ENCODE measurements at regions not wholly inside any gene's neighbourhood (a gene's known extent, or its start where the extent isn't known, plus 50 kb on each side); places are given as distances from the start of the nearest gene placed in this dataset.

DNA sequence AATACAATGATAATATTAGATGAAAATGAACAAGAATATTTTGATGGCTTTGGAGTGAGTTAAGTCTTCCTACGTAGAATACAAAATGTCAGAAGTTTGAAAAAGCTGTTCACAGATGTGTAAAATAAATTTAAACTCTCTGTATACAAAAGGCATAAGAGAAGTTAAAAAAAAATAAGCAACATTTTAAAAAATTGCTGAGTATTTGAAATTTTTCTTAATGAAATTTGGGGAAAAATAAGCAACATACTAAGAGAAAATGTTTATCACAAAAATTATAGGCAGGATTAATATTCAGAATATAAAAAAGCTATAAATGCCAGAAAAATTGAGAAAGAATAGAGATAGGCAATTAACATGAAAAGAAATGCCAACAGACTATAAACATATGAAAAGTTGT lies 470.7 kb upstream of the TRPC7 start:
- no peaks in the 10 kb centered on the region for H3K4me1 ChIP-seq (ENCODE audit: control insufficient read depth, low read length)
- no peaks in the 10 kb centered on the region for H3K27me3 ChIP-seq (ENCODE audit: control insufficient read depth, low read length)
- H4K20me1 ChIP-seq (ENCODE audit: control insufficient read depth, insufficient read depth, low read depth, low read length), result no peaks in the 10 kb centered on the region
- H3K79me2 ChIP-seq (ENCODE audit: control insufficient read depth, low read length), result no peaks in the 10 kb centered on the region
- no peak overlapping the region for H3K4me2 ChIP-seq (ENCODE audit: low read length)
- TF ChIP-seq, protein P1, sequence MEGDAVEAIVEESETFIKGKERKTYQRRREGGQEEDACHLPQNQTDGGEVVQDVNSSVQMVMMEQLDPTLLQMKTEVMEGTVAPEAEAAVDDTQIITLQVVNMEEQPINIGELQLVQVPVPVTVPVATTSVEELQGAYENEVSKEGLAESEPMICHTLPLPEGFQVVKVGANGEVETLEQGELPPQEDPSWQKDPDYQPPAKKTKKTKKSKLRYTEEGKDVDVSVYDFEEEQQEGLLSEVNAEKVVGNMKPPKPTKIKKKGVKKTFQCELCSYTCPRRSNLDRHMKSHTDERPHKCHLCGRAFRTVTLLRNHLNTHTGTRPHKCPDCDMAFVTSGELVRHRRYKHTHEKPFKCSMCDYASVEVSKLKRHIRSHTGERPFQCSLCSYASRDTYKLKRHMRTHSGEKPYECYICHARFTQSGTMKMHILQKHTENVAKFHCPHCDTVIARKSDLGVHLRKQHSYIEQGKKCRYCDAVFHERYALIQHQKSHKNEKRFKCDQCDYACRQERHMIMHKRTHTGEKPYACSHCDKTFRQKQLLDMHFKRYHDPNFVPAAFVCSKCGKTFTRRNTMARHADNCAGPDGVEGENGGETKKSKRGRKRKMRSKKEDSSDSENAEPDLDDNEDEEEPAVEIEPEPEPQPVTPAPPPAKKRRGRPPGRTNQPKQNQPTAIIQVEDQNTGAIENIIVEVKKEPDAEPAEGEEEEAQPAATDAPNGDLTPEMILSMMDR (IDR thresholded peaks at IDR 0.05; ENCODE audit: low read depth, low read length, poor library complexity, severe bottlenecking), result no peak
- no peak for TF ChIP-seq EZH2phosphoT487 (IDR thresholded peaks at IDR 0.05; ENCODE audit: borderline replicate concordance, low read length)
- H3K9me3 ChIP-seq (ENCODE audit: control insufficient read depth, insufficient read depth, low read length), result peaks cover 7% of the 10 kb centered on the region; the same call in 1 of the 2 replicates
- H3F3A ChIP-seq (ENCODE audit: control insufficient read depth, insufficient read depth), result no peaks in the 10 kb centered on the region
- H3K4me3 ChIP-seq (ENCODE audit: low read length), result no peak overlapping the region
- H3K36me3 ChIP-seq (ENCODE audit: control insufficient read depth, low read length), result no peaks in the 10 kb centered on the region
- no peaks in the 10 kb centered on the region for H3K9me2 ChIP-seq (replicated peaks; ENCODE audit: control insufficient read depth, low read length)
- no peak overlapping the region for H3K27ac ChIP-seq (ENCODE audit: low read depth, low read length)

DNA sequence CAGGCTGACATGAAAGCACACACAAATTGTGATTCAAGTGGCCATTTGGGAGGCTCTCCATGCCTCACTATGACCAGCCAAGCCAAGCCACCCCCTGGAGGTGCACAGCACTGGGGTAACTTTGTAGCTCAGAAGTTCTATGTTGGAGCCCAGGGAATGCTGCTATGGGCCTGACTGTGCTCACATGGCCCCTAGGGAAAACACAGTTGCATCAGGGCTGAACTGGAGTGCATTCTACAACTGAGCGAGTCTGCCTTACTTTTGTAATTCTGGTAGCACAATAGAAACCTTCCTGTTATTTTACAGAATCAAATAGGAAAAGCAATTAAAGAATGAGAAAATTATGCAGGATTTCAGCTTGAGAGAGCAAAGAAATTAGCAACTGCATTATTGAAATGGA lies 455.5 kb upstream of the TRPC7 start:
- H3K4me2 ChIP-seq (ENCODE audit: low read length), result no peak overlapping the region
- H3K9me2 ChIP-seq (replicated peaks; ENCODE audit: control insufficient read depth, low read length), result peaks cover 3% of the 10 kb centered on the region; the same call in 1 of the 2 replicates
- TF ChIP-seq, protein P1 (IDR thresholded peaks at IDR 0.05; ENCODE audit: low read depth, low read length, poor library complexity, severe bottlenecking), result no peak
- TF ChIP-seq EZH2phosphoT487 (IDR thresholded peaks at IDR 0.05; ENCODE audit: borderline replicate concordance, low read length), result no peak
- H3K27ac ChIP-seq (ENCODE audit: low read depth, low read length), result no peak overlapping the region
- H3K9me3 ChIP-seq (ENCODE audit: control insufficient read depth, insufficient read depth, low read length), result no peaks in the 10 kb centered on the region
- H3F3A ChIP-seq (ENCODE audit: control insufficient read depth, insufficient read depth), result no peaks in the 10 kb centered on the region
- no peak overlapping the region for H3K4me3 ChIP-seq (ENCODE audit: low read length)
- no peaks in the 10 kb centered on the region for H4K20me1 ChIP-seq (ENCODE audit: control insufficient read depth, insufficient read depth, low read depth, low read length)
- peaks cover 8% of the 10 kb centered on the region for H3K4me1 ChIP-seq (ENCODE audit: control insufficient read depth, low read length)
- no peaks in the 10 kb centered on the region for H3K27me3 ChIP-seq (ENCODE audit: control insufficient read depth, low read length)
- no peaks in the 10 kb centered on the region for H3K36me3 ChIP-seq (ENCODE audit: control insufficient read depth, low read length)
- H3K79me2 ChIP-seq (ENCODE audit: control insufficient read depth, low read length), result no peaks in the 10 kb centered on the region

DNA sequence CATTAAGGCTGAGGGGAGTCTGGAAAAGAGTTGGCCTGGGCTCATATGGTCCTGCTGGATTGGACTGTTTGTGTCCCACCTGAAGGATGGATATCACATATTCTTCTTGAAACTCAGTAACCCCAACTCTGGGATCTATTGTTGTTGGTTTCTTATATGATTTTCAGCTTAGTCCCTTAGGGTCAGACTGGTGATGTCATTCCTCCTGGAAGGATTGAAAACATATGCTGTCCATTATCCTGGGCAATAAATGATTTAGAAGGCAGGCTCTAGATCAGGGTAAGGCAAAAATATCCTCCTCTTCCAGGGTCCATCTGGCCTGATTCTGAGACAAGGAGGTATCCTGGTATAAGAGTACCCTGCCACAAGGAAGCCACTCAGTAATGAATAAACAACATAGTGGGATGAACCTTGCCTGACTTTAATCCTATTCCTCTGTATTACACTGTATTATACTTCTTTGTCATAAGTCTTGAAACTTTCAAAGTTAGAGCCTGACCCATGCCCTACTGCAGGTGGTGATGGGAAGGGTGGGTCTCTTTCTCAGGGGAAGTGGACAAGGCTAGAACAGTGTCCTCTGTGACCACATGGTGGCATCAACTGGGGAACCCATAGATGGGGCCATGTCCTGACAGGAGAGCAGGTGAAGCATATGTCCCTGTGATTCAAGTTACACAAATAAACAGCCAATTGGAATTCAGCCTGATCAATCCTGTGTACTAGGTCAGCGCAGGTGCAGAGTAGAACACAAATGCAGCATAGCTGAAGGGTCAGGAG lies 454.4 kb upstream of the TRPC7 start:
- H3K27ac ChIP-seq (ENCODE audit: low read depth, low read length), result no peak overlapping the region
- no peaks in the 10 kb centered on the region for H3F3A ChIP-seq (ENCODE audit: control insufficient read depth, insufficient read depth)
- no peaks in the 10 kb centered on the region for H3K79me2 ChIP-seq (ENCODE audit: control insufficient read depth, low read length)
- no peaks in the 10 kb centered on the region for H3K36me3 ChIP-seq (ENCODE audit: control insufficient read depth, low read length)
- H4K20me1 ChIP-seq (ENCODE audit: control insufficient read depth, insufficient read depth, low read depth, low read length), result no peaks in the 10 kb centered on the region
- no peak overlapping the region for H3K4me2 ChIP-seq (ENCODE audit: low read length)
- no peaks in the 10 kb centered on the region for H3K27me3 ChIP-seq (ENCODE audit: control insufficient read depth, low read length)
- peaks cover 8% of the 10 kb centered on the region for H3K4me1 ChIP-seq (ENCODE audit: control insufficient read depth, low read length)
- H3K9me2 ChIP-seq (replicated peaks; ENCODE audit: control insufficient read depth, low read length), result peaks cover 3% of the 10 kb centered on the region; the same call in 1 of the 2 replicates
- TF ChIP-seq, protein P1 (IDR thresholded peaks at IDR 0.05; ENCODE audit: low read depth, low read length, poor library complexity, severe bottlenecking), result no peak
- TF ChIP-seq EZH2phosphoT487 (IDR thresholded peaks at IDR 0.05; ENCODE audit: borderline replicate concordance, low read length), result no peak
- H3K4me3 ChIP-seq (ENCODE audit: low read length), result no peak overlapping the region
- H3K9me3 ChIP-seq (ENCODE audit: control insufficient read depth, insufficient read depth, low read length), result no peaks in the 10 kb centered on the region

All from DOHH2 (cell line).